ENCODE measurements at regions not wholly inside any gene's neighbourhood (a gene's known extent, or its start where the extent isn't known, plus 50 kb on each side); places are given as distances from the start of the nearest gene placed in this dataset.

- TF ChIP-seq NFIC (IDR thresholded peaks at IDR 0.05) (no peak), TEAD4 (IDR thresholded peaks at IDR 0.05) (no peak), FOXM1 (IDR thresholded peaks at IDR 0.05; ENCODE audit: borderline replicate concordance, low read depth) (no peak), RAD21 (IDR thresholded peaks at IDR 0.05; ENCODE audit: low read depth) (no peak), EP300 (IDR thresholded peaks at IDR 0.05; ENCODE audit: borderline replicate concordance) (no peak), CEBPB (IDR thresholded peaks at IDR 0.05) (no peak)
These were observed 95.1 kb upstream of the LCLAT1 start for GRCh38 chr2:30351949-30352348.
